NOMO-1 treated with dmso at 0.1 percent for 144 hours (cell line): ENCODE measurements at regions not wholly inside any gene's neighbourhood (a gene's known extent, or its start where the extent isn't known, plus 50 kb on each side); places are given as distances from the start of the nearest gene placed in this dataset.
A peak's percentile ranks its signal among the peaks of the same experiment; 100 is the strongest.
"Not testable (repeated sequence)": the region's sequence is repeated elsewhere in the genome, so short reads cannot be mapped to it uniquely, and the experiment has no call there.

Source experiments
- DNase-seq: peaks from one replicate; lab custom pipeline; 2025; ENCODE audit not compliant: unreplicated experiment; lab: John Stamatoyannopoulos, UW

DNA sequence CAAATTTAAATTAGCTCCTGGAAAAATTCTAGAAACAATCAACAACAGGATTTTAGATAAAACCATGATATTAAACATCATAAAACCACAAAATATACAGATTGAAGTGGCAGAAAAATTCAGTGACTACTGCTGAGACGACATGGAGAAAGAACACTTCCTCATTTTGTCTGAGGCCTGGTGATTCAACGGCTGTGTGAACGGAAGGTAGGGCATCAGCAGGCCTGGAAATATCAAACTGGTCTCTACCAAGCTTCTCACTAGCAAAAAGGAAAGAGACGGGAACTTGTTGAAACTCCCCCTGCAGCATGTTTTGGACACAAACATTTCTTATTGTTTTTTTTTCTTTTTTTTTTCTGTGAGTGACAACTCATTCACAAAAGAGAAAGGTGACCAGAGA is 58.0 kb upstream of the AHI1 start:
- DNase-seq: peak; percentile 84

DNA sequence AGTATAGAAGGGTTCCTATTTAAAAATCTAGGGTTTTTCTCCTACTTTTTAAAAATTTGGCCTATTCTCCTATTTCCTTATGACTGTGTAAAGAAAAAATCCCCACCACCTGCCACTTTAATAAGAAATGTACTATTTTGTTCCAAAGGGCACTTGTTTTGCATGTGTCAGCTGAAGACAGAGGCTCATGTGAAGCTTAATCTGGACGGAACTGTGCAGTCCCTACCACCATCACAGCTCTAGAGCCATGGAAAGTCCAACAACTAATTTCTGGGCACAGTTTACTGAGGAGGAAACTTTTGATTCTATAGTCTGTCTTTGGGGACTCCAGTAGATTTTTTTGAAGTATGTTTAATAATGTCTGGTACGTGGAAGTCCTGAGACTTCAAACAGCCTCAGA is 60.0 kb upstream of the AHI1 start:
- no peak for DNase-seq

GRCh38 chr6:135565605-135566004 is 68.1 kb upstream of the AHI1 start:
- DNase-seq: not testable (repeated sequence)

GRCh38 chr6:135566311-135567068 is 69.0 kb upstream of the AHI1 start:
- no peak for DNase-seq

DNA sequence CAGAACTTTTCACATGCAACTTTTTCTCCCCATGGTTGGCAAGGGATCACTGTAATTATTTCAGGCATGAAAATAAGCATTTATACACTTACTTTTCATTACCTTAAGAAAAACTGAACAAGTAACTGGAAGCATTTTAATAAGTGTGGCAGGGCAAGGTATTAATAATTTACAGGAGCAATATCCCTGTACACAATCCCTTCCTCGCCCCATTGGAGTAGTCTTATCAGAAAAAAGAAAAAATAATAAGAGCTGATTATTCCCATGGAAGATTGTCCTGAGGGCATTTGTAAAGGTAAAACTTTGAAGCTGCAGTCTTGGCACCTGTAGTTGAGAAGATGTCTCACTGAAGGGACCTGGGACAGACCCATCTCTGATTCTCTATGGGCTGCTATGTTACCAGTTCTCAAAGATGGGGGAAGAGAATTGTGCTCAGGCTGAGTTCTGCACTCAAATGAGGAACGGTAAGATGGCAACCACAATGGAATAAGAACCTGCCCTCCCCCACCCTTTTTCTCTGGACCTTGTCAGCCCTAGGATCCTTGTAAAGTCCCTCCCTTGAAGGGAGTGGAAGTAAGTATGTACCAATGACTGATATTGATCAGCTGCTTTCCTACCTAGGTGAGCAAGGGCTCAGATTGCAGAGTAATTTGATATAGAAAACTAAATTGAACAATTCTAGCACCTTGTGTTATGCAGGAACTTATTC is 70.0 kb upstream of the AHI1 start:
- DNase-seq: no peak

- DNase-seq: no peak
Observed at GRCh38 chr6:135568379-135568778, 70.8 kb upstream of the AHI1 start.

DNA sequence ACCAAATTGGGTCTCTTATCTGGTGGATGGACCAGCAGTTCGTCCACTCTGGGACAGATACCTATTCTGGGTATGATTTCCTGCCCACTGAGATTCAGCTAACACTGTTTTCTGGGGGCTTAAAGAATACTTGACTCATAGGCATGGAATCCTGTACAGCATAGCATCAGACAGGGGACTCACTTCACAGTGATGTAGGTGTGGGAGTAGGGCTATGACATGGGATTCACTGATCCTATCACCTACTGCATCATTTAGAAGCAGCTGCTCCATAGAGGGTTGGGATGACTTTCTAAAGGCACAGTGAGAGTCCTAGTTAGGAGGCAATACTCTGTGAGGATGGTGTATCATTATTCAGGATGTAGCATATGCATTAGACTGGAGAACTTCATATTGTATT is 74.5 kb upstream of the AHI1 start:
- DNase-seq: no peak

GRCh38 chr6:135575629-135576028 is 78.1 kb upstream of the AHI1 start:
- no peak for DNase-seq

DNA sequence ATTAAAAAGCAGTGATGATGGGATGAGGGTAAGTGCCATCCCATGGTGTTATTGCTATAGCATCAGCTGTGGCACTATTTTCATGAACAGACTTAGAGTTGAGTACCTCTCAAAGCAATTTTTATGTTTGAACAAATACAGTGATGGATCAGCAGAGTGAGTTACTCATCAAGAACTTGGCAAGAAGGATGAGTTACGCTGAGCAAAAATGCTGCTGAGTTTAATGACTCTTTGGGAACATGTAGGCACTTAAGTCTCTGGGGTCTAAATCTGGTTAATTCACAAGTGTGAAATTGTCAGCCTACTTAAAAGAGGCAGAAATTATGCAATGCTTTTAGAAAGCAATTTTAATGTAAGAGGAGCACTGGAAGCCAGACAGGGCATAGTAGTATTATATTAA is 78.5 kb upstream of the AHI1 start:
- DNase-seq: no peak

- DNase-seq: no peak
Observed at GRCh38 chr6:135577059-135577538, 79.6 kb upstream of the AHI1 start.

- no peak for DNase-seq
Observed at GRCh38 chr6:135578976-135579375, 81.4 kb upstream of the AHI1 start.

GRCh38 chr6:135581211-135581610 is 83.7 kb upstream of the AHI1 start:
- no peak for DNase-seq

GRCh38 chr6:135583256-135583761 is 85.8 kb upstream of the AHI1 start:
- DNase-seq: no peak

GRCh38 chr6:135586388-135586787 is 88.8 kb upstream of the AHI1 start:
- no peak for DNase-seq

- DNase-seq: no peak
Observed at GRCh38 chr6:135586844-135587243, 89.3 kb upstream of the AHI1 start.

- no peak for DNase-seq
Observed at GRCh38 chr6:135592276-135592675, 94.7 kb upstream of the AHI1 start.

DNA sequence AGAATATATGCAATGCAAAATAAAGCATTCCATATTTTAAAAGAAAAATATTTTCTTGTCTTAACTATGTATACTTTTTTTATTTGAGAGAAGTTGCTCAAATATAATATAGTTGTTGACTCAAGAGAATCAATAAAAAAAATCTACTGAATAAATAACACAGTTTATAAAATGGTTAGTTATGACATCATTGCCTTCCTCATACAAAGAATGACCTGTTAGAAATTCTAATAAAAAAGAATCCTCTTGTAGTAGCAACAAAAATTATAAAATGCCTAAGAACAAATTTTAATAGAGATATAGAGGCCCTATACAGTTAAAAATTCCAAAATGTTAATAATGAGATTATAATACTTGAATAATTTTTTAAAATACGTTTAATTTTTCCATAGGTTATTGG is 96.5 kb upstream of the AHI1 start:
- no peak for DNase-seq

DNA sequence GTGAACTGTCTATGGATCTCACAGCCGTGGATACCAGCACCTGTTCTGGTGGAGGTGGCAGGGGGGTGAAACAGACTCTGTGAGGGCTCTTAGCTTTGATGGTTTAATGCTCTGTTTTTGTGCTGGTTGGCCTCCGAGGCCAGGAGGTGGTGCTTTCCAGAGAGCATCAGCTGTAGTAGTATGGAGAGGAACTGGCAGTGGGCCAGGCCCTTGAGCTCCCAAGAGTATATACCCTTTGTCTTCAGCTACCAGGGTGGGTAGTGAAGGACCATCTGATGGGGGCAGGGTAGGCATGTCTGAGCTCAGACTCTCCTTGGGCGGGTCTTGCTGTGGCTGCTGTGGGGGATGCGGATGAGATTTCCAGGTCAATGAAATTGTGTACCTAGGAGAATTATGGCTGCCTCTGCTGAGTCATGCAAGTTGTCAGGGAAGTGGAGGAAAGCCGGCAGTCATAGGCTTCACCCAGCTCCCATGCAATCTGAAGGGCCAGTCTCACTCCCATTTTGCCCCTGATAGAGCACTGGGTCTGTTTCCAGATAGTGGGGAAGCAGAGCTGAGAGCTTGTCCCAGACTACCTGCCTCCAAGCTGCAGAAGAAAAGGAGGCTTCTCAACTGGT is 102.7 kb upstream of the AHI1 start:
- DNase-seq: no peak

- DNase-seq: no peak
Observed at GRCh38 chr6:135600931-135601330, 103.4 kb upstream of the AHI1 start.

DNA sequence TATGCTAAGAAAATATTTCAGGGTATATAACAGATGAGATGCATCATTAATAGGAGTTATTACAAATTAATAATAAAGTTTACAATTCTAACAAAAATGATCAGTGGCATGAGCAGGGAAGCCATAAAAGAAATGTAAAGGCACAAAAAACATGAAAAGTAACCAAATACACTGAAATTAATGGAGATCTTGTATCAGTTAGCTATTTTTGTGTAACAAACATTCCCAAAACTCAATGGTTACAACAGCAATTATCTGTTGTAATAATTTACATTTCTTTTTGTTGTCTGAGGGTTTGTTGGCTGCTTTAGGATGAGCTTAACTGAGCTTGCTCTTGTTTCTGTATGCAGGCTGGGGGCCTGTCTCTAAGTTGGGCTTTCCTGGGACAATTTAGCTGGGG is 104.3 kb upstream of the AHI1 start:
- no peak for DNase-seq

DNA sequence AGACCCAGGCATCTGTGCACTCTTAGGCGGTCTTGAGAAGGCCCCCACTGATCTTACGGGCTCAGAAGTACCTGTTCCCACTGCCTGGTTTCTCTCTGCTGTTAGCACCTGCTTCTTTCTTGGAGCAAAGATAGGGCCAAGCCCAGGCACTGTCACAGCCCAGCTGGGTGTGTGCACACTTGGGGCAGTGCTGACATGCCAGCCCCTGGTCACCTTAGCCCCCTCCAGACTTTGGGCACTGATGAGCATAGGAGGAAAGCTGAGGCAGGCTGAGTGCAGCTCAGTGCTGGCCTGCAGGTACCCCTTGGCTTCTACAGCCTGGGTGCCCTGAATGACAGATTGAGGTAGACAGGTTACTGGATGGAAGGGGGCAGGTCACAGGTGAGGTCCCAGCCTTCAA is 105.7 kb upstream of the AHI1 start:
- DNase-seq: no peak
